IPS-18c (cell line): ENCODE measurements at regions not wholly inside any gene's neighbourhood (a gene's known extent, or its start where the extent isn't known, plus 50 kb on each side); places are given as distances from the start of the nearest gene placed in this dataset.

ENCODE experiments used
- H3K4me3 ChIP-seq: 2 replicates; pipeline ENCODE4 v1.7.0; 2013; ENCODE audit warnings: low read depth, mild to moderate bottlenecking, low read length, moderate library complexity; ENCODE audit not compliant: insufficient read depth
- H3K9me3 ChIP-seq: one replicate; pipeline ENCODE4 v1.6.1; 2013; ENCODE audit warnings: mild to moderate bottlenecking, low read length, moderate library complexity; ENCODE audit not compliant: control insufficient read depth, insufficient read depth

- no peaks in the 10 kb centered on the region for H3K9me3 ChIP-seq
Measured at GRCh38 chr21:22250355-22250754, 1252.1 kb downstream of the NCAM2 start.

GRCh38 chr21:22253761-22254160, 1255.6 kb downstream of the NCAM2 start:
- H3K4me3 ChIP-seq, result no peak overlapping the region
- no peaks in the 10 kb centered on the region for H3K9me3 ChIP-seq

More at GRCh38 chr21:22250355-22250754, 1252.1 kb downstream of the NCAM2 start:
- H3K4me3 ChIP-seq, result no peak overlapping the region

GRCh38 chr21:22258821-22259220, 1260.6 kb downstream of the NCAM2 start:
- no peak overlapping the region for H3K4me3 ChIP-seq
- H3K9me3 ChIP-seq, result no peaks in the 10 kb centered on the region

- H3K4me3 ChIP-seq, result no peak overlapping the region
- H3K9me3 ChIP-seq, result no peaks in the 10 kb centered on the region
Measured at GRCh38 chr21:22260274-22260673, 1262.1 kb downstream of the NCAM2 start.

GRCh38 chr21:22263890-22264289, 1265.7 kb downstream of the NCAM2 start:
- Histone ChIP-seq H3K9me3 (no peaks in the 10 kb centered on the region), H3K4me3 (no peak overlapping the region)

- H3K9me3 ChIP-seq, result no peaks in the 10 kb centered on the region
- no peak overlapping the region for H3K4me3 ChIP-seq
Measured at GRCh38 chr21:22277341-22277740, 1279.1 kb downstream of the NCAM2 start.

GRCh38 chr21:22278366-22278765, 1280.2 kb downstream of the NCAM2 start:
- H3K4me3 ChIP-seq, result no peak overlapping the region

GRCh38 chr21:22280851-22281250, 1282.6 kb downstream of the NCAM2 start:
- H3K9me3 ChIP-seq, result no peaks in the 10 kb centered on the region
- H3K4me3 ChIP-seq, result no peak overlapping the region

More at GRCh38 chr21:22278366-22278765, 1280.2 kb downstream of the NCAM2 start:
- no peaks in the 10 kb centered on the region for H3K9me3 ChIP-seq

- Histone ChIP-seq H3K4me3 (no peak overlapping the region), H3K9me3 (peaks cover 2% of the 10 kb centered on the region)
Measured at GRCh38 chr21:22288885-22289499, 1290.8 kb downstream of the NCAM2 start.

- H3K4me3 ChIP-seq, result no peak overlapping the region
- H3K9me3 ChIP-seq, result no peaks in the 10 kb centered on the region
Measured at GRCh38 chr21:22292144-22292543, 1293.9 kb downstream of the NCAM2 start.

- Histone ChIP-seq H3K9me3 (no peaks in the 10 kb centered on the region), H3K4me3 (no peak overlapping the region)
Measured at GRCh38 chr21:22297575-22297974, 1299.4 kb downstream of the NCAM2 start.

- no peak overlapping the region for H3K4me3 ChIP-seq
- H3K9me3 ChIP-seq, result no peaks in the 10 kb centered on the region
Measured at GRCh38 chr21:22311741-22312462, 1313.7 kb downstream of the NCAM2 start.

- no peak overlapping the region for H3K4me3 ChIP-seq
- H3K9me3 ChIP-seq, result no peaks in the 10 kb centered on the region
Measured at GRCh38 chr21:22314963-22315362, 1316.8 kb downstream of the NCAM2 start.

- H3K9me3 ChIP-seq, result no peaks in the 10 kb centered on the region
- H3K4me3 ChIP-seq, result no peak overlapping the region
Measured at GRCh38 chr21:22319435-22319834, 1321.2 kb downstream of the NCAM2 start.

GRCh38 chr21:22342889-22343288, 1344.7 kb downstream of the NCAM2 start:
- Histone ChIP-seq H3K9me3 (no peaks in the 10 kb centered on the region), H3K4me3 (no peak overlapping the region)

GRCh38 chr21:22343303-22343702, 1345.1 kb downstream of the NCAM2 start:
- H3K4me3 ChIP-seq, result no peak overlapping the region
- no peaks in the 10 kb centered on the region for H3K9me3 ChIP-seq

GRCh38 chr21:22343721-22344120, 1345.5 kb downstream of the NCAM2 start:
- H3K9me3 ChIP-seq, result no peaks in the 10 kb centered on the region
- H3K4me3 ChIP-seq, result no peak overlapping the region

GRCh38 chr21:22345624-22346023, 1347.4 kb downstream of the NCAM2 start:
- Histone ChIP-seq H3K4me3 (no peak overlapping the region), H3K9me3 (no peaks in the 10 kb centered on the region)
